Stomach (tissue), 8 donors: ENCODE measurements at regions not wholly inside any gene's neighbourhood (a gene's known extent, or its start where the extent isn't known, plus 50 kb on each side); places are given as distances from the start of the nearest gene placed in this dataset.
"Not testable (repeated sequence)": the region's sequence is repeated elsewhere in the genome, so short reads cannot be mapped to it uniquely, and the experiment has no call there.

Source experiments
- DNase-seq, 2 donors: peaks; one replicate each; pipeline versions ENCODE4 v3.0.0 to v3.0.0-alpha.2; 2013 to 2019
- H3K27ac ChIP-seq, 5 donors: fragments of 200-600 bp in 4 of 5; sonication (generic) in 4 of 5; one replicate each; pipeline ENCODE4 v1.5.1; 2013 to 2019; ENCODE audit warnings: mild to moderate bottlenecking in 1 of 5, moderate library complexity in 1 of 5
- H3K27me3 ChIP-seq, 3 donors: fragments of 200-600 bp; sonication (generic); one replicate each; pipeline ENCODE4 v1.5.1; 2017 to 2019; ENCODE audit warnings: mixed run types in 1 of 3
- H3K36me3 ChIP-seq, 4 donors: fragments of 200-600 bp; sonication (generic); 1 replicate in 3 of 4; 2 replicates in 1 of 4; pipeline ENCODE4 v1.5.1; 2016 to 2019
- H3K4me1 ChIP-seq, 4 donors: fragments of 200-600 bp; sonication (generic); one replicate each; pipeline ENCODE4 v1.5.1; 2016 to 2019
- H3K4me3 ChIP-seq, 4 donors: fragments of 200-600 bp; sonication (generic) in 3 of 4; one replicate each; pipeline ENCODE4 v1.5.1; 2016 to 2019; ENCODE audit warnings: mild to moderate bottlenecking in 1 of 4
- H3K9me3 ChIP-seq, 4 donors: fragments of 200-600 bp; sonication (generic); one replicate each; pipeline ENCODE4 v1.5.1; 2016 to 2019
- EP300 ChIP-seq: sonication (generic); formaldehyde crosslinking; IDR thresholded peaks from one replicate; pipeline ENCODE4 v1.6.1; 2017; ENCODE audit warnings: antibody characterized with exemption
- POLR2A ChIP-seq, 4 donors: fragments of 450-650 bp; IDR thresholded peaks; one replicate each; pipeline ENCODE4 v1.6.1; 2016; ENCODE audit warnings: antibody characterized with exemption in 4 of 4, control low read depth in 2 of 4, mild to moderate bottlenecking in 1 of 4, moderate library complexity in 1 of 4
- POLR2AphosphoS5 ChIP-seq, 3 donors: sonication (generic); formaldehyde crosslinking; IDR thresholded peaks; one replicate each; pipeline ENCODE4 v1.6.1; 2016; ENCODE audit warnings: antibody characterized with exemption in 3 of 3
- WGBS, 5 donors: extraction: QIAGEN DNeasy Blood & Tissue Kit in 3 of 5; methylation state at CpG; one replicate each; pipeline versions ENCODE4 v1.1.5 to v1.1.7; 2013 to 2018; 5-methylcytosine and 5-hydroxymethylcytosine counted together
- intact Hi-C: fragments of 100-400 bp; cut with DNase I; formaldehyde crosslinking; loops from one replicate; pipeline ENCODE4 v1.15.1; 2023; ENCODE audit warnings: low total_unique reads
- TF ChIP-seq, protein P1 (sequence below), 7 experiments: fragments of 450-650 bp in 4 of 7; fragments of 200-600 bp in 3 of 7; sonication (generic) in 3 of 7; IDR thresholded peaks; one replicate each; pipeline ENCODE4 v1.5.1; 2016 to 2019; ENCODE audit warnings: antibody characterized with exemption in 7 of 7, control low read depth in 2 of 7, mild to moderate bottlenecking in 1 of 7
- donor health status: healthy with polysubstance abuse.
- donor health status: Bipolar disorder and iron deficiency.
- donor health status: healthy.

DNA sequence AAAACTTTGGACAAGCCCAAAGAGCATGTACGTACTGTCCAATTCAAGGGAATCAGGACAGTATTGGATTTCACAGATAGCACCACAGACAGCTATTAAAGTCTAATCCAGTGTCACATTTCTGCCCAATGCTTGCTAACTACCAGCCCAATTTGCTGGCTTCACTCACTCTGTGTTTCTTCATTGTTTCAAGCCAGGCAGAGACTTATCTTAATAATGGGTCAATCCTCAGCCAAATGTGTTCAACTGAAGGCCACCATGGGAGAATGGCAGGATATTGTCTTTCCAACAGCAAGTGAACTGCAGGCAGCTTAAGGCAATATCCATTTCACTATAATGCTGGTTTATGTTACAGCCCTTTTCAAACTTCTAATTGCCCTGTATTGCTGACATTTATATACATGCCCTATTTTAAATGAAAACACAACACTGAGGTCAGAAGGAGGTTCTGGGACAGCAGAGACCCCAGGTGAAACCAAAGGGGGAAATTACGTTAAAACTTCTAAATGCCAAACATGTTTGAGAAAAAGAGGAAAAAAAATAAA is 142.1 kb upstream of the RSPO3 start:
- Histone ChIP-seq H3K9me3 (peaks cover 0 to 5% (median 0%) of the 10 kb centered on the region in 4 donors), H3K27me3 (no peaks in the 10 kb centered on the region), H3K27ac (no peak overlapping the region), H3K4me1 (peaks cover 0 to 5% (median 0%) of the 10 kb centered on the region in 4 donors), H3K36me3 (no peaks in the 10 kb centered on the region), H3K4me3 (no peak overlapping the region)
- TF ChIP-seq POLR2AphosphoS5 (IDR thresholded peaks at IDR 0.05) = no peak
- TF ChIP-seq EP300 = no peak
- TF ChIP-seq, protein P1, sequence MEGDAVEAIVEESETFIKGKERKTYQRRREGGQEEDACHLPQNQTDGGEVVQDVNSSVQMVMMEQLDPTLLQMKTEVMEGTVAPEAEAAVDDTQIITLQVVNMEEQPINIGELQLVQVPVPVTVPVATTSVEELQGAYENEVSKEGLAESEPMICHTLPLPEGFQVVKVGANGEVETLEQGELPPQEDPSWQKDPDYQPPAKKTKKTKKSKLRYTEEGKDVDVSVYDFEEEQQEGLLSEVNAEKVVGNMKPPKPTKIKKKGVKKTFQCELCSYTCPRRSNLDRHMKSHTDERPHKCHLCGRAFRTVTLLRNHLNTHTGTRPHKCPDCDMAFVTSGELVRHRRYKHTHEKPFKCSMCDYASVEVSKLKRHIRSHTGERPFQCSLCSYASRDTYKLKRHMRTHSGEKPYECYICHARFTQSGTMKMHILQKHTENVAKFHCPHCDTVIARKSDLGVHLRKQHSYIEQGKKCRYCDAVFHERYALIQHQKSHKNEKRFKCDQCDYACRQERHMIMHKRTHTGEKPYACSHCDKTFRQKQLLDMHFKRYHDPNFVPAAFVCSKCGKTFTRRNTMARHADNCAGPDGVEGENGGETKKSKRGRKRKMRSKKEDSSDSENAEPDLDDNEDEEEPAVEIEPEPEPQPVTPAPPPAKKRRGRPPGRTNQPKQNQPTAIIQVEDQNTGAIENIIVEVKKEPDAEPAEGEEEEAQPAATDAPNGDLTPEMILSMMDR (IDR thresholded peaks at IDR 0.05) = no peak
- TF ChIP-seq POLR2A (IDR thresholded peaks at IDR 0.05) = no peak
- intact Hi-C loops = no loop called here
- WGBS, 5 donors = 68 to 83% (median 71%) methylated on average over 2 of the region's 2 CpGs
- DNase-seq = no peak

DNA sequence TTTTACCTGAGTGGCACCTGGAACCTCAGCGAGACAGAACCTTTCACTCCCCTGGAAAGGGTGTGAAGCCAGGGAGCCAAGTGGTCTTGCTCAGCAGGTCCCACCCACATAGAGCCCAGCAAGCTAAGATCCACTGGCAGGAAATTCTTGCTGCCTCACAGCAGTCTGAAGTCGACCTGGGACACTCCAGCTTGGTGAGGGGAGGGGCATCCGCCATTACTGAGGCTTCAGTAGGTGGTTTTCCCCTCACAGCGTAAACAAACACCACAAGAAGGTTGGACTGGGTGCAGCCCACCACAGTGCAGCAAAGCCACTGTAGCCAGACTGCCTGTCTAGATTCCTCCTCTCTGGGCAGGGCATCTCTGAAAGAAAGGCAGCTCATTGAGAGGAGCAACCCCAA is 134.7 kb upstream of the RSPO3 start:
- Histone ChIP-seq H3K4me3 (no peak overlapping the region), H3K27ac (no peak overlapping the region)
- WGBS, 5 donors = 59 to 67% (median 64%) methylated on average over 2 to 4 of the region's 4 CpGs

DNA sequence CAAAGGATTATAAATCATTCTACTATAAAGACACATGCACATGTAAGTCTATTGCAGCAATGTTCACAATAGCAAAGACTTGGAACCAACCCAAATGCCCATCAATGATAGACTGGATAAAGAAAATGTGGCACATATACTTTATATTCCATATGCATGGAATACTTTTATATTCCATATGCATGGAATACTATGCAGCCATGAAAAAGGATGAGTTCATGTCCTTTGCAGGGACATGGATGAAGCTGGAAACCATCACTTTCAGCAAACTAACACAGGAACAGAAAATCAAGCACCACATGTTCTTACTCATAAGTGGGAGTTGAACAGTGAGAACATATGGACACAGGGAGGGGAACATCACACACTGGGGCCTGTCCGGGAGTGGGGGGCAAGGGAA is 130.3 kb upstream of the RSPO3 start:
- 80 to 100% (median 93%) methylated on average over 1 of the region's 1 CpG for WGBS, 5 donors
- intact Hi-C loops, H3K27ac ChIP-seq: not testable (repeated sequence)

More for the DNA sequence above, 134.7 kb upstream of the RSPO3 start:
- intact Hi-C loops = no loop called here
- DNase-seq = no peak
- no peaks in the 10 kb centered on the region for H3K4me1 ChIP-seq
- H3K9me3 ChIP-seq = peaks cover 0 to 8% (median 2%) of the 10 kb centered on the region in 4 donors
- no peaks in the 10 kb centered on the region for H3K36me3 ChIP-seq
- TF ChIP-seq POLR2AphosphoS5 (IDR thresholded peaks at IDR 0.05) = no peak
- TF ChIP-seq EP300 = no peak
- no peak for TF ChIP-seq POLR2A (IDR thresholded peaks at IDR 0.05)
- TF ChIP-seq, protein P1 (IDR thresholded peaks at IDR 0.05) = no peak
- no peaks in the 10 kb centered on the region for H3K27me3 ChIP-seq

DNA sequence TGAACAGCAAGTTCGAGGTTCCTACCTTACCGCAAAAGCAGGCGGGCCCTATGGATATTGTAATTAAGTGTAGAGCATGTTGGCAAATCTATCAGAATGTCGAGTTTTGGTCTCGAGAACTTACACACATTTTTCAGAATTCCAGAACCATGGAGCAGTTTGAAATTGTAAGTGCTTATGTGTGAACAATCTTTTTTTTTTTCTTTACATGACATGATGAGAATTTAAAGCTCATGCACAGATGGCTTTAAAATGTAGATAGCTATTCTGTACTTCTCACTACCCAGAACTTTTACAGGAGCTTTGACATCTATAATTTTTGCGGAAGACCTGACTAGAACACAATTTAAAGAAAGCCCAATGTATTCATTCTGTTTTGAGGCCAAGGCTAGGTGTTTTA is 117.8 kb upstream of the RSPO3 start:
- Histone ChIP-seq H3K27me3 (no peaks in the 10 kb centered on the region), H3K4me3 (no peak overlapping the region), H3K36me3 (no peaks in the 10 kb centered on the region), H3K4me1 (no peaks in the 10 kb centered on the region), H3K27ac (no peak overlapping the region), H3K9me3 (no peaks in the 10 kb centered on the region)
- no peak for TF ChIP-seq POLR2AphosphoS5 (IDR thresholded peaks at IDR 0.05)
- TF ChIP-seq, protein P1 (IDR thresholded peaks at IDR 0.05) = no peak
- TF ChIP-seq EP300 = no peak
- no peak for TF ChIP-seq POLR2A (IDR thresholded peaks at IDR 0.05)
- WGBS, 5 donors = 87 to 92% (median 90%) methylated on average over 6 of the region's 6 CpGs
- DNase-seq = no peak
- intact Hi-C loops = no loop called here

More for the DNA sequence above, 130.3 kb upstream of the RSPO3 start:
- not testable (repeated sequence) for H3K4me3 ChIP-seq, H3K36me3 ChIP-seq, H3K4me1 ChIP-seq, DNase-seq, H3K27me3 ChIP-seq, H3K9me3 ChIP-seq

DNA sequence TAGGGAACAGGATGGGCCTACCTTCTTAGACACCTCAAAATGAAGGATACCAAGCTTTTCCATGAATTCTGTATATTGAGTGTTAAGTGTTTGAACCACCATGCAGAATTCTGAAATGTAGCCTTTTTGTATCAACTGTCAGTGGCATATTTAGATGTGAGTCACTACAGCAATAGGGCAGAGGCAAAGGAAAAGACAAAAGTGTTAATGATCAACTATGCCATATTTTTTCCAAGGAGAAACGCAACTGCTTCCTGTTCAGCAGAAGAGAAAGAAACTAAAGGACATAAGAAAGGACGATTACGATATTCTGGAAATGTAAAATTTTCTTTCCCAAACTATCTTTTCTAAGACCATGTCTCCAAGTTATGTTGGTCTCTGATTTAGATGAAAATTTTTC is 104.6 kb upstream of the RSPO3 start:
- WGBS, 5 donors = 73 to 77% (median 74%) methylated on average over 3 of the region's 3 CpGs
- intact Hi-C loops = no loop called here

More for the DNA sequence above, 104.6 kb upstream of the RSPO3 start:
- TF ChIP-seq POLR2AphosphoS5 (IDR thresholded peaks at IDR 0.05) (no peak), POLR2A (IDR thresholded peaks at IDR 0.05) (no peak)
- DNase-seq = no peak
- no peak overlapping the region for H3K4me3 ChIP-seq
- no peaks in the 10 kb centered on the region for H3K4me1 ChIP-seq
- H3K27me3 ChIP-seq = no peaks in the 10 kb centered on the region
- H3K9me3 ChIP-seq = no peaks in the 10 kb centered on the region
- H3K27ac ChIP-seq = no peak overlapping the region
- no peaks in the 10 kb centered on the region for H3K36me3 ChIP-seq
